HG03045 (cell line): ENCODE measurements at regions not wholly inside any gene's neighbourhood (a gene's known extent, or its start where the extent isn't known, plus 50 kb on each side); places are given as distances from the start of the nearest gene placed in this dataset.
A peak's percentile ranks its signal among the peaks of the same experiment; 100 is the strongest.
"Not testable (repeated sequence)": the region's sequence is repeated elsewhere in the genome, so short reads cannot be mapped to it uniquely, and the experiment has no call there.

Experiments used
- ATAC-seq: cut with Tn5 transposase; IDR thresholded peaks from one replicate; pipeline ENCODE4 v1.9.1; 2021; ENCODE audit warnings: mild to moderate bottlenecking, moderate library complexity; ENCODE audit not compliant: unreplicated experiment

DNA sequence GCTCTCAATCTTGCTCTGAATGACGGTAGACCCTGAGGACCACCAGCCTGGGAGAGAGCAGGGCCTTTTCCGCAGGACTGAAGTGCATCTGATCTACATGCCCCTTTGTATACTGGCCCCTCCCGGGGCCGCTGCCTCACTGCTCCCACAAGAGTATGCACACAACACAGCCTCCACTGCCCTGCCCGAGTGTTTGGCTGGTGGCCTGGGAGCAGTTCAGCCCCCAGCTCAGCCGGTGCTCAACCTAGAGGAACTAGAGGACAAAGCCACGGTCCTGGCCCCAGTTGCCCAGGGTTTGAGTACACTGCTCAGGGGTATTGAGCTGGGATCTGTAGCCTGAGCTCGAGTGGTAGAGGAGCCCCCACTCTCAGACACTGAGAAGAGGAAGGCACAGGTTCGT is 118.9 kb upstream of the CAB39 start:
- ATAC-seq, result no peak

GRCh38 chr2:230594286-230594840 is 118.3 kb upstream of the CAB39 start:
- ATAC-seq, result no peak

- no peak for ATAC-seq
Observed at GRCh38 chr2:230599853-230600252, 112.8 kb upstream of the CAB39 start.

DNA sequence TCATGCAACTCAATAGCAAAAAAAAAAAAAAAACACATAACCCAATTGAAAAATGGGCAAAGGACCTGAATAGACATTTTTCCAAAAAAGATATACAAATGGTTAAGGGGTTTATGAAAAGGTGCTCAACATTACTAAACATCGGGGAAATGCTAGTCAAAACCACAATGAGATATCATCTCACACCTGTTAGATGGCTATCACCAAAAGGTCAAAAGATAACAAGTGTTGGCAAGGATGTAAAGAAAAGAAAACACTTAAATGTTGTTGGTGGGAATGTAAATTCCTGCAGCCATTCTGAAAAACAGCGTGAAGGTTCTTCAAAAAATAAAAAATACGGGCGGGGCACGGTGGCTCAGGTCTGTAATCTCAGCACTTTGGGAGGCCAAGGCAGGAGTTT is 112.4 kb upstream of the CAB39 start:
- no peak for ATAC-seq

GRCh38 chr2:230600881-230601280 is 111.8 kb upstream of the CAB39 start:
- no peak for ATAC-seq

DNA sequence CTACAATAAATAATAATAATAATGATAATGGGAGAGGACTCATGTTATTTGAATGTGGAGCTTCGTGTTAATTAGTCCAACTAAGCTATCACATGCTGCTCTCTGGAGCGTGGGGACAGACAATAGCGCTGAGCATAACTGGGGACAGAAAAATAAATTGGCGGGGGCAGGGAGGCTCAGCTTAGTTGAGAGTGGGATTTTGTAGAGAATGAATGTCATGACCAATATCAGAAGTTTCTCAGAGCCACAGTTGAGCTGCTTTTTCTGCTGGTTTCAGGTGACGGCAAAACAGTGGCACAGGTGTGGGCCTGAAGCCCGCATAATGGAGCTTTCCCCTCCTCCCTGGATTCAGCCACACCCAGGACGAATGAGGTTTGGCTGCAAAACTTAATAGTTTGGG is 111.1 kb upstream of the CAB39 start:
- peak; percentile 62 for ATAC-seq

- ATAC-seq, result peak; percentile 41
Observed at GRCh38 chr2:230602562-230603230, 109.9 kb upstream of the CAB39 start.

GRCh38 chr2:230603317-230603716 is 109.3 kb upstream of the CAB39 start:
- not testable (repeated sequence) for ATAC-seq

GRCh38 chr2:230604158-230604557 is 108.5 kb upstream of the CAB39 start:
- ATAC-seq, result not testable (repeated sequence)

GRCh38 chr2:230614040-230614439 is 98.6 kb upstream of the CAB39 start:
- ATAC-seq, result no peak

DNA sequence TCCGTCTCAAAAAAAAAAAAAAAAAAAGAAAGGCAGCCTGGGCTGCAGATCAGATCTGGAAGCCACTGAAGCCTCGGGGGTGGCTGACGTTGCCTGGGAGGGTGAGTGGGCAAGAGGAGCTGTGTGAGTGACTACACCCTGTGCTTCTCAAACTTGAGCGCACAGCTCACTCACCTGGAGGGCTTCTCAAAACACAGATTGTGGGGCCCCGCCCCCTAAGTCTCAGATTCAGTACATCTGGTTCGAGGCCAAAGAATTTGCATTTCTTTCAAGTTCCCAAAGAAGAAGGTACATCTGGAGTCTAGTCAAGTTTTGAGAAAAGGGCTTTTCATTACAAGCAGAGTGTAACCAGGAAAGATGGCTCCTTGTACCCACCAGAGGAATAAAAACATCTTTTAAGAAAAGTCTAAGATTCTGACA is 97.7 kb upstream of the CAB39 start:
- peak; percentile 84 for ATAC-seq

DNA sequence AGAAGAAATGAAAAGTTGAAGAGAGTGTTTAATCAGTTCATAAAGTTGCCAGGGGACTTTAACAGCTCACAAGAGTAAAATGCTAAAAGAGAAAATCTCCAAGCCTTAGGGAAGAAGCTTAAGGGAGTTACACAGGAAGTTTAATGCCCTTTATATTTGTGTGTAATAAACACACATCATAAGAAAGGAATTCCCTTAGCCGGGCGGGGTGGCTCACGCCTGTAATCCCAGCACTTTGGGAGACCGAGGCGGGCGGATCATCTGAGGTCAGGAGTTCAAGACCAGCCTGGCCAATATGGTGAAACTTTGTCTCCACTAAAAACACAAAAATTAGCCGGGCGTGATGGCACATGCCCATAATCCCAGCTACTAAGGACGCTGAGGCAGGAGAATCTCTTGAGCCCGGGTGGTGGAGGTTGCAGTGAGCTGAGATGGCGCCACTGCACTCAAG is 95.4 kb upstream of the CAB39 start:
- not testable (repeated sequence) for ATAC-seq

- no peak for ATAC-seq
Observed at GRCh38 chr2:230619491-230619890, 93.2 kb upstream of the CAB39 start.

DNA sequence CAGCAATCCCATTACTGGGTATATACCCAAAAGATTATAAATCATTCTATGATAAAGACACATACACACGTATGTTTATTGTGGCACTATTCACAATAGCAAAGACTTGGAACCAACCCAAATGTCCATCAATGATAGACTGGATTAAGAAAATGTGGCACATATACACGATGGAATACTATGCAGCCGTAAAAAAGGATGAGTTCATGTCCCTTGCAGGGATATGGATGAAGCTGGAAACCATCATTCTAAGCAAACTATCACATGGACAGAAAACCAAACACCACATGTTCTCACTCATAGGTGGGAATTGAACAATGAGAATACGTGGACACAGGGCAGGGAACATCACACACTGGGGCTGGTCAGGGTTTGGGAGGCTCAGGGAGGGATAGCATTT is 87.4 kb upstream of the CAB39 start:
- not testable (repeated sequence) for ATAC-seq

GRCh38 chr2:230627091-230627490 is 85.6 kb upstream of the CAB39 start:
- ATAC-seq, result not testable (repeated sequence)

DNA sequence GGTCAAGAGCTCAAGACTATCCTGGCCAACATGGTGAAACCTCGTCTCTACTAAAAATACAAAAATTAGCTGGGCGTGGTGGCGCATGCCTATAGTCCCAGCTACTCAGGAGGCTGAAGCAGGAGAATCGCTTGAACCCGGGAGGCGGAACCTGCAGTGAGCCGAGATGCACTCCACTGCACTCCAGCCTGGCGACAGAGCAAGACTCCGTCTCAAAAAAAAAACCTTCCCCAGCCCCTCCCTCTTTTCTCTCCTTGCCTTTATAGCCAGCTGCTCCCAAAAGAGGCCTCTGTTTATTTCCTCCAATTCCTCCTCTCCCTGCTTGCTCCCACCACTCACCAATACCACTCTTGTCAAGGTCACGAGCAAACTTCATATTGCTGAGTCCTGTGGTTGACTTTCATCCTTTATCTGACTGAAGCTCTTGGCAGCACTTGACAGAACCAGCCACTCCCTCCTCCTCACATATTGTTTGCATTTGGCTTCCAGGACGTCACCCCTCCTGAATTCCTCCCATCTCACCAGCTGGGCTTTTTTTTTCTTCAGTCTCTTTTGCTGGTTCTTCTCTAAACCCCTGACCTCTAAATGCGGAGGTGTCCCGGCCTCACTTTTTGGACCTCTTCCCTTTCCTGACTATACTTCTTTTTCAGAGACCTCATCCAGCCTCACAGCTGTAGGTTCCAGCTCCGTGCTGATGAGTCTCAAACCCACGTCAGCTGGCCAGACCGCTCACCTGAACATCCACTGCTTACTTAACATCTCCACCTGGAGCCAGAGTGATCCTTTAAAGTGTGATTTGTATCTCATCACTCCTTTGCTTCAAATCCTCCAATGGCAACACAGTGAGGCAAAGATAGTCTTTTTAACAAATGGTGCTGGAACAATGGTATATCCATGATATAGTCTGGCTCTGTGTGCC is 84.6 kb upstream of the CAB39 start:
- ATAC-seq, result no peak

DNA sequence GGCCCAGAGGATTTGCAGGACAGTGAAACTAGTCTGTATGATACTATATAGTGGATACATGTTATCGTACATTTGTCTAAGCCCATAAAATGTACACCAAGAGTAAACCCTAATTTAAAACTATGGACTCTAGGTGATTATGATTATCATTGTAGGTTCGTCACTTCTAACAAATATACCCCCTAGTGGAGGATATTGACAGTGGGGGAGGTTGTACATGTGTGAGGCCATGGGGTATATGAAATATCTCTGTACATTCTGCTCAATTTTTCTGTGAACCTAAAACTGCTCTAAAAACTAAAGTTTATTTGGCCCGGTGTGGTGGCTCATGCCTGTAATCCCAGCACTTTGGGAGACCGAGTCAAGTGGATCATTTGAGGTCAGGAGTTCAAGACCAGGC is 81.2 kb upstream of the CAB39 start:
- ATAC-seq, result no peak

- ATAC-seq, result no peak
Observed at GRCh38 chr2:230634146-230634545, 78.5 kb upstream of the CAB39 start.

DNA sequence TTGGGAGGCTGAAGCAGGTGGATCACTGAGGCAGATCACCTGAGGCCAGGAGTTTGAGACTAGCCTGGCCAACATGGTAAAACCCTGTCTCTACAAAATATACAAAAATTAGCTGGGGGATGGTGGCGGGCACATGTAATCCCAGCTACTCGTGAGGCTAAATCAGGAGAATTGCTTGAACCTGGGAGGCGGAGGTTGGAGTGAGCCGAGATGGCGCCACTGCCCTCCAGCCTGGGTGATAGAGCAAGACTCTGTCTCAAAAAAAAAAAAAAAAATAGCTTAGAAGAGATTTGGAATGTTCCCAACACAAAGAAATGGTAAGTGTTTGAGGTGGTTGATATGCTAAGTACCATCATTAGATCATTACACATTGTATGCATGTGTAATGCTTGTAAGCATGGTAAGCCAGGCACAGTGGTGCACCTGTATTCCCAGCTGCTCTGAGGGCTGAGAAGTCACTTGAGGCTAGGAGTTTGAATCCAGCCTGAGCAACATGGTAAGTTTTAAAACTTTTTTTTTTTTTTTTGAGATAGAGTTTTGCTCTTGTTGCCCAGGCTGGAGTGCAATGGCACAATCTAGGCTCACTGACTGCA is 77.8 kb upstream of the CAB39 start:
- ATAC-seq, result not testable (repeated sequence)

DNA sequence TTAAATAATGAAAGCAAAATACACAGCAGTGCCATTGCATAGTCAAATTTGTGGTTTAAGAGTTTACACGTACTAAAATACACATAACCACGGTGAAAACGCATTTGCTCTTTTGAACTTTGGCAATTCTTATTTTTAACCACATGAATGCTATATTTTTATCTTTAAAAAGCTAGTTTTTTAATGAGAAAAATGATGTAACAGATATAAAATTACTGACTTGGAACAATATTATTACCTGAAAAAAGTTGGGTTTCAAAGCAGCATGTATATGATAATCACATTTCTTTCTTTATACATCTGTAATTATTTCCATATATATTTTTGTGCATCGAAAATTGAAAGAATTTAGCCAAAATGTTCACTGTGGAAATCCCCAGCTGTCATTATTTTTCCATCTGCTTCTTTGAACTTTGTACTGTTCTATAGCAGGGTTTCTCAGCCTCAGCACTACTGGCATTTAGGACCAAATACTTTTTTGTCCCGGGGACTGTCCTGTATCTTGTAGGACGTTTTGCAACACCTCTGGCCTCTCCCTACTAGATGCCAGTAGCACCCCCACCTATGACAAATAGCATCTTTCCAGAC is 75.9 kb upstream of the CAB39 start:
- ATAC-seq, result peak; percentile 59

- not testable (repeated sequence) for ATAC-seq
Observed at GRCh38 chr2:230637486-230637885, 75.2 kb upstream of the CAB39 start.
